IPS-11a (cell line): ENCODE measurements at regions not wholly inside any gene's neighbourhood (a gene's known extent, or its start where the extent isn't known, plus 50 kb on each side); places are given as distances from the start of the nearest gene placed in this dataset.

ENCODE experiments used
- H3K4me3 ChIP-seq: one replicate; pipeline ENCODE4 v1.5.1; 2013; ENCODE audit warnings: low read depth, low read length, control low read depth

- no peak overlapping the region for H3K4me3 ChIP-seq
These were observed 50.5 kb downstream of the PALM2AKAP2 start for GRCh38 chr9:109830545-109830944.

GRCh38 chr9:109831998-109832658 is 52.1 kb downstream of the PALM2AKAP2 start:
- no peak overlapping the region for H3K4me3 ChIP-seq

- H3K4me3 ChIP-seq = no peak overlapping the region
These were observed 54.9 kb downstream of the PALM2AKAP2 start for GRCh38 chr9:109834855-109835254.

GRCh38 chr9:109843641-109844040 is 63.6 kb downstream of the PALM2AKAP2 start:
- no peak overlapping the region for H3K4me3 ChIP-seq

GRCh38 chr9:109845226-109845625 is 65.2 kb downstream of the PALM2AKAP2 start:
- H3K4me3 ChIP-seq = no peak overlapping the region

- H3K4me3 ChIP-seq = no peak overlapping the region
These were observed 66.8 kb downstream of the PALM2AKAP2 start for GRCh38 chr9:109846776-109847175.

- no peak overlapping the region for H3K4me3 ChIP-seq
These were observed 72.6 kb downstream of the PALM2AKAP2 start for GRCh38 chr9:109852556-109852955.

GRCh38 chr9:109855540-109855939 is 75.5 kb downstream of the PALM2AKAP2 start:
- no peak overlapping the region for H3K4me3 ChIP-seq

- H3K4me3 ChIP-seq = no peak overlapping the region
These were observed 76.8 kb downstream of the PALM2AKAP2 start for GRCh38 chr9:109856785-109857184.

GRCh38 chr9:109857336-109857735 is 77.3 kb downstream of the PALM2AKAP2 start:
- H3K4me3 ChIP-seq = no peak overlapping the region

- no peak overlapping the region for H3K4me3 ChIP-seq
These were observed 79.4 kb downstream of the PALM2AKAP2 start for GRCh38 chr9:109859447-109859846.

- no peak overlapping the region for H3K4me3 ChIP-seq
These were observed 80.5 kb downstream of the PALM2AKAP2 start for GRCh38 chr9:109860521-109860920.

GRCh38 chr9:109861499-109861898 is 81.5 kb downstream of the PALM2AKAP2 start:
- no peak overlapping the region for H3K4me3 ChIP-seq

GRCh38 chr9:109861918-109862317 is 81.9 kb downstream of the PALM2AKAP2 start:
- H3K4me3 ChIP-seq = no peak overlapping the region

- H3K4me3 ChIP-seq = no peak overlapping the region
These were observed 82.5 kb downstream of the PALM2AKAP2 start for GRCh38 chr9:109862452-109862851.

GRCh38 chr9:109863961-109864360 is 84.0 kb downstream of the PALM2AKAP2 start:
- no peak overlapping the region for H3K4me3 ChIP-seq

GRCh38 chr9:109865521-109865920 is 85.5 kb downstream of the PALM2AKAP2 start:
- no peak overlapping the region for H3K4me3 ChIP-seq

- no peak overlapping the region for H3K4me3 ChIP-seq
These were observed 88.2 kb downstream of the PALM2AKAP2 start for GRCh38 chr9:109868207-109868606.

GRCh38 chr9:109868722-109869121 is 88.7 kb downstream of the PALM2AKAP2 start:
- no peak overlapping the region for H3K4me3 ChIP-seq

GRCh38 chr9:109870365-109870764 is 90.4 kb downstream of the PALM2AKAP2 start:
- no peak overlapping the region for H3K4me3 ChIP-seq

GRCh38 chr9:109872901-109873300 is 92.9 kb downstream of the PALM2AKAP2 start:
- no peak overlapping the region for H3K4me3 ChIP-seq

GRCh38 chr9:109875495-109876129 is 95.6 kb downstream of the PALM2AKAP2 start:
- no peak overlapping the region for H3K4me3 ChIP-seq
